Stimulated activated CD8-positive, alpha-beta memory T cell treated with anti-CD3 and anti-CD28 coated beads, Interleukin-7, amount 100 ng/mL, for 24 hours (primary cell): ENCODE measurements at regions not wholly inside any gene's neighbourhood (a gene's known extent, or its start where the extent isn't known, plus 50 kb on each side); places are given as distances from the start of the nearest gene placed in this dataset.
"Not testable (repeated sequence)": the region's sequence is repeated elsewhere in the genome, so short reads cannot be mapped to it uniquely, and the experiment has no call there.

Source experiments
- DNase-seq: peaks from one replicate; pipeline ENCODE4 v3.0.0-alpha.2; 2020; ENCODE audit warnings: low read depth

GRCh38 chr11:8772571-8773519, 90.3 kb downstream of the RPL27A start:
- DNase-seq: no peak

- DNase-seq: no peak
Measured at GRCh38 chr11:8773916-8774539, 91.4 kb downstream of the RPL27A start.

GRCh38 chr11:8774916-8775315, 92.3 kb downstream of the RPL27A start:
- DNase-seq: not testable (repeated sequence)

GRCh38 chr11:8775332-8775731, 92.7 kb downstream of the RPL27A start:
- DNase-seq: no peak

GRCh38 chr11:8775734-8776133, 93.1 kb downstream of the RPL27A start:
- DNase-seq: no peak

GRCh38 chr11:8776209-8776608, 93.6 kb downstream of the RPL27A start:
- no peak for DNase-seq

GRCh38 chr11:8777907-8778767, 95.5 kb downstream of the RPL27A start:
- DNase-seq: no peak

GRCh38 chr11:8779107-8779506, 96.5 kb downstream of the RPL27A start:
- DNase-seq: no peak

- DNase-seq: no peak
Measured at GRCh38 chr11:8779732-8780131, 97.1 kb downstream of the RPL27A start.

GRCh38 chr11:8784954-8785353, 102.4 kb downstream of the RPL27A start:
- DNase-seq: no peak

GRCh38 chr11:8785457-8785856, 102.9 kb downstream of the RPL27A start:
- no peak for DNase-seq

GRCh38 chr11:8785998-8786397, 103.4 kb downstream of the RPL27A start:
- DNase-seq: no peak

- DNase-seq: no peak
Measured at GRCh38 chr11:8786933-8787332, 104.3 kb downstream of the RPL27A start.

GRCh38 chr11:8787372-8787771, 104.8 kb downstream of the RPL27A start:
- no peak for DNase-seq

- DNase-seq: no peak
Measured at GRCh38 chr11:8788616-8789015, 106.0 kb downstream of the RPL27A start.

GRCh38 chr11:8789864-8790263, 107.3 kb downstream of the RPL27A start:
- DNase-seq: no peak

- no peak for DNase-seq
Measured at GRCh38 chr11:8790968-8791367, 108.4 kb downstream of the RPL27A start.

- DNase-seq: no peak
Measured at GRCh38 chr11:8792710-8793109, 110.1 kb downstream of the RPL27A start.

GRCh38 chr11:8793114-8793777, 110.7 kb downstream of the RPL27A start:
- DNase-seq: no peak

GRCh38 chr11:8794126-8794525, 111.5 kb downstream of the RPL27A start:
- DNase-seq: no peak

- no peak for DNase-seq
Measured at GRCh38 chr11:8794677-8795103, 112.1 kb downstream of the RPL27A start.

GRCh38 chr11:8796941-8797340, 114.0 kb upstream of the AKIP1 start:
- DNase-seq: no peak
